CD14-positive monocyte (primary cell): ENCODE measurements at regions not wholly inside any gene's neighbourhood (a gene's known extent, or its start where the extent isn't known, plus 50 kb on each side); places are given as distances from the start of the nearest gene placed in this dataset.

Experiments used
- DNase-seq, 3 donors: peaks; one replicate each; pipeline ENCODE4 v3.0.0-alpha.2; 2011 to 2022
- H2AFZ ChIP-seq: 2 replicates; pipeline ENCODE4 v1.6.0; 2012; ENCODE audit warnings: mild to moderate bottlenecking, low read depth, low read length, inconsistent platforms; ENCODE audit not compliant: insufficient read depth, poor library complexity, severe bottlenecking
- H3K27ac ChIP-seq, 2 donors: 1 replicate in 1 of 2; 2 replicates in 1 of 2; pipeline ENCODE4 v1.5.1; 2012 to 2013; ENCODE audit warnings: low read length in 2 of 2, control low read depth in 1 of 2, inconsistent platforms in 1 of 2, low read depth in 1 of 2, mild to moderate bottlenecking in 1 of 2
- H3K27me3 ChIP-seq, 2 donors: one replicate each; pipeline versions ENCODE4 v1.6.0 to v1.6.1; 2011 to 2013; ENCODE audit warnings: low read length in 2 of 2; ENCODE audit not compliant: control insufficient read depth in 2 of 2, insufficient read depth in 2 of 2
- H3K36me3 ChIP-seq, 2 donors: replicated peaks in 1 of 2; 1 replicate in 1 of 2; 2 replicates in 1 of 2; pipeline versions ENCODE4 v1.5.1 to v1.6.1; 2012 to 2013; ENCODE audit warnings: low read length in 2 of 2, control low read depth in 1 of 2, inconsistent platforms in 1 of 2, mild to moderate bottlenecking in 1 of 2; ENCODE audit not compliant: insufficient read depth in 2 of 2, control insufficient read depth in 1 of 2
- H3K4me1 ChIP-seq, 2 donors: 1 replicate in 1 of 2; 2 replicates in 1 of 2; pipeline versions ENCODE4 v1.5.1 to v1.6.1; 2012 to 2013; ENCODE audit warnings: low read length in 2 of 2, control low read depth in 1 of 2, inconsistent platforms in 1 of 2, mild to moderate bottlenecking in 1 of 2, moderate library complexity in 1 of 2; ENCODE audit not compliant: insufficient read depth in 2 of 2, control insufficient read depth in 1 of 2
- H3K4me2 ChIP-seq: replicated peaks from 2 replicates; pipeline ENCODE3; 2012; ENCODE audit warnings: low read length, moderate library complexity, mild to moderate bottlenecking; ENCODE audit not compliant: poor library complexity, severe bottlenecking; ENCODE audit errors: extremely low read depth
- H3K4me3 ChIP-seq, 3 experiments: fragments of 200-600 bp in 1 of 3; sonication (generic) in 1 of 3; replicated peaks in 1 of 3; 1 replicate in 2 of 3; 2 replicates in 1 of 3; pipeline ENCODE4 v1.5.1; 2011 to 2013; ENCODE audit warnings: low read length in 3 of 3, mild to moderate bottlenecking in 3 of 3, control low read depth in 2 of 3, low read depth in 2 of 3, inconsistent platforms in 1 of 3, moderate library complexity in 1 of 3
- H3K79me2 ChIP-seq: 2 replicates; pipeline ENCODE4 v1.6.0; 2012; ENCODE audit warnings: mild to moderate bottlenecking, control low read depth, inconsistent platforms, low read length, moderate library complexity; ENCODE audit not compliant: insufficient read depth
- H3K9ac ChIP-seq: 2 replicates; pipeline ENCODE4 v1.6.0; 2017; ENCODE audit warnings: low read length, mild to moderate bottlenecking; ENCODE audit not compliant: insufficient read depth, poor library complexity, severe bottlenecking
- H3K9me3 ChIP-seq, 2 donors: replicated peaks in 1 of 2; 1 replicate in 1 of 2; 2 replicates in 1 of 2; pipeline versions ENCODE4 v1.5.1 to v1.6.1; 2012 to 2013; ENCODE audit warnings: low read length in 2 of 2, control low read depth in 1 of 2; ENCODE audit not compliant: control insufficient read depth in 1 of 2, insufficient read depth in 1 of 2
- H4K20me1 ChIP-seq: 2 replicates; pipeline ENCODE4 v1.6.0; 2012; ENCODE audit warnings: mild to moderate bottlenecking, low read length, control low read depth, moderate library complexity; ENCODE audit not compliant: insufficient read depth
- H3K27ac Mint-ChIP-seq, 7 donors: one replicate each; pipeline ENCODE4 v1.8.0; 2020; ENCODE audit warnings: mild to moderate bottlenecking in 7 of 7, mixed read lengths in 7 of 7, moderate library complexity in 6 of 7, inconsistent platforms in 2 of 7
- H3K27me3 Mint-ChIP-seq, 3 donors: one replicate each; pipeline ENCODE4 v1.8.0; 2021 to 2022; ENCODE audit warnings: low read depth in 3 of 3, mild to moderate bottlenecking in 3 of 3, mixed read lengths in 3 of 3, moderate library complexity in 3 of 3, inconsistent platforms in 1 of 3
- H3K36me3 Mint-ChIP-seq, 2 donors: one replicate each; pipeline ENCODE4 v1.8.0; 2020; ENCODE audit warnings: mixed read lengths in 2 of 2, inconsistent platforms in 1 of 2, mild to moderate bottlenecking in 1 of 2
- H3K4me1 Mint-ChIP-seq: one replicate; pipeline ENCODE4 v1.8.0; 2020; ENCODE audit warnings: mild to moderate bottlenecking, mixed read lengths
- H3K4me3 Mint-ChIP-seq, 2 donors: one replicate each; pipeline ENCODE4 v1.8.0; 2020; ENCODE audit warnings: mild to moderate bottlenecking in 2 of 2, mixed read lengths in 2 of 2, moderate library complexity in 1 of 2
- H3K9me3 Mint-ChIP-seq, 7 donors: one replicate each; pipeline ENCODE4 v1.8.0; 2020 to 2022; ENCODE audit warnings: mixed read lengths in 7 of 7, mild to moderate bottlenecking in 6 of 7, moderate library complexity in 6 of 7, inconsistent platforms in 2 of 7
- WGBS: methylation state at CpG from one replicate; pipeline ENCODE4 v1.1.5; 2013; ENCODE audit warnings: missing lambda C conversion rate; ENCODE audit not compliant: insufficient coverage; 5-methylcytosine and 5-hydroxymethylcytosine counted together
- intact Hi-C, 2 donors: fragments of 100-400 bp; cut with micrococcal nuclease; formaldehyde crosslinking; loops; one replicate each; pipeline versions ENCODE4 v1.15.0 to v1.15.1; 2023
- TF ChIP-seq, protein P1 (sequence below): fragments of 200-600 bp; IDR thresholded peaks from one replicate; pipeline ENCODE4 v1.8.0; 2022; ENCODE audit warnings: antibody characterized with exemption, mild to moderate bottlenecking

DNA sequence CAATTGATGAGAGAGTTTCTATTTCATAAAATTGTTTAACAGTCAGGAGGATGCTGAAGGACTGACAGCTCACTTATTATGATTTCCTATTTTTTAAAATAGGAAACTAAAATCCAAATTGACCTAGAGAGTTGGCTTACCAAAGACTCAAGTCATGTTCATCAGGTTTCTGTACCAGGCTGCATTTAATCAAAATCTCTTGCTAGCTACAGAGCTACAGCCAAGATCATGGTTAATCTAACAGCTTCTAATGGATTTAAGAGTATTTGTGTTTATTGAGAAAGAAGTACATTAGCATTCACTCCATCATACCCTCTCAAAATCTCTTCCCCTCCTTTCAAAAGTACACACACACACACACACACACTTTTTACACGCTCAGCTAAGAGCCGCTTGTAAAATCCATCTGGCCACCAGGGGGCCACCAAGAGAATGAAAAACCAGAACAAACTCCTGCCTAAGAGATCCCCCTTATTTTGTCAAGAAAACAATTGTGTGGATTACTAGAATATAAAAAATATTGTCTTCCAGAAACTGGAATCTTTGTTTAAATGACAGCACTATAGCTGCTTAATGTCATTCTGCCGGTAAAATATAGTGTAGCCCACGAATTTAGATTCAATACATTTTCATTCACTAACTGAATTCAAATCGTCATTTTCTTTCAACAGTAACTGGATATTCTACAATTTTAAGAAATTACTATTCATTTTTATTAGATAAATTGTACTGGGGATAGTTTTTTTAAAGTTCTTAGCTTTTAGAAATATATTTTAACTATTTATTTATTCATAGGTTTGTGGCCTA is 334.0 kb downstream of the BTG1 start:
- H3K36me3 ChIP-seq: no peaks in the 10 kb centered on the region
- intact Hi-C loops: no loop called here
- Mint-ChIP-seq H3K27me3 (peaks cover 0 to 3% (median 2%) of the 10 kb centered on the region in 3 donors), H3K4me3 (no peak overlapping the region), H3K9me3 (peaks cover 2 to 14% (median 7%) of the 10 kb centered on the region in 7 donors), H3K27ac (no peak overlapping the region), H3K4me1 (peaks cover 2% of the 10 kb centered on the region), H3K36me3 (no peaks in the 10 kb centered on the region)
- no peaks in the 10 kb centered on the region for H3K4me1 ChIP-seq
- no peaks in the 10 kb centered on the region for H3K79me2 ChIP-seq
- no peak overlapping the region for H3K4me3 ChIP-seq
- no peaks in the 10 kb centered on the region for H3K27me3 ChIP-seq
- no peaks in the 10 kb centered on the region for H4K20me1 ChIP-seq
- no peaks in the 10 kb centered on the region for H3K9me3 ChIP-seq
- peak; percentile 42 to 55 (median 50) for DNase-seq
- no peak overlapping the region for H2AFZ ChIP-seq
- TF ChIP-seq, protein P1, sequence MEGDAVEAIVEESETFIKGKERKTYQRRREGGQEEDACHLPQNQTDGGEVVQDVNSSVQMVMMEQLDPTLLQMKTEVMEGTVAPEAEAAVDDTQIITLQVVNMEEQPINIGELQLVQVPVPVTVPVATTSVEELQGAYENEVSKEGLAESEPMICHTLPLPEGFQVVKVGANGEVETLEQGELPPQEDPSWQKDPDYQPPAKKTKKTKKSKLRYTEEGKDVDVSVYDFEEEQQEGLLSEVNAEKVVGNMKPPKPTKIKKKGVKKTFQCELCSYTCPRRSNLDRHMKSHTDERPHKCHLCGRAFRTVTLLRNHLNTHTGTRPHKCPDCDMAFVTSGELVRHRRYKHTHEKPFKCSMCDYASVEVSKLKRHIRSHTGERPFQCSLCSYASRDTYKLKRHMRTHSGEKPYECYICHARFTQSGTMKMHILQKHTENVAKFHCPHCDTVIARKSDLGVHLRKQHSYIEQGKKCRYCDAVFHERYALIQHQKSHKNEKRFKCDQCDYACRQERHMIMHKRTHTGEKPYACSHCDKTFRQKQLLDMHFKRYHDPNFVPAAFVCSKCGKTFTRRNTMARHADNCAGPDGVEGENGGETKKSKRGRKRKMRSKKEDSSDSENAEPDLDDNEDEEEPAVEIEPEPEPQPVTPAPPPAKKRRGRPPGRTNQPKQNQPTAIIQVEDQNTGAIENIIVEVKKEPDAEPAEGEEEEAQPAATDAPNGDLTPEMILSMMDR: peak; percentile 92
- H3K4me2 ChIP-seq: no peak overlapping the region
- no peak overlapping the region for H3K9ac ChIP-seq
- no peak overlapping the region for H3K27ac ChIP-seq
- no CpG with 5 or more reads among the region's 5 CpGs for WGBS

DNA sequence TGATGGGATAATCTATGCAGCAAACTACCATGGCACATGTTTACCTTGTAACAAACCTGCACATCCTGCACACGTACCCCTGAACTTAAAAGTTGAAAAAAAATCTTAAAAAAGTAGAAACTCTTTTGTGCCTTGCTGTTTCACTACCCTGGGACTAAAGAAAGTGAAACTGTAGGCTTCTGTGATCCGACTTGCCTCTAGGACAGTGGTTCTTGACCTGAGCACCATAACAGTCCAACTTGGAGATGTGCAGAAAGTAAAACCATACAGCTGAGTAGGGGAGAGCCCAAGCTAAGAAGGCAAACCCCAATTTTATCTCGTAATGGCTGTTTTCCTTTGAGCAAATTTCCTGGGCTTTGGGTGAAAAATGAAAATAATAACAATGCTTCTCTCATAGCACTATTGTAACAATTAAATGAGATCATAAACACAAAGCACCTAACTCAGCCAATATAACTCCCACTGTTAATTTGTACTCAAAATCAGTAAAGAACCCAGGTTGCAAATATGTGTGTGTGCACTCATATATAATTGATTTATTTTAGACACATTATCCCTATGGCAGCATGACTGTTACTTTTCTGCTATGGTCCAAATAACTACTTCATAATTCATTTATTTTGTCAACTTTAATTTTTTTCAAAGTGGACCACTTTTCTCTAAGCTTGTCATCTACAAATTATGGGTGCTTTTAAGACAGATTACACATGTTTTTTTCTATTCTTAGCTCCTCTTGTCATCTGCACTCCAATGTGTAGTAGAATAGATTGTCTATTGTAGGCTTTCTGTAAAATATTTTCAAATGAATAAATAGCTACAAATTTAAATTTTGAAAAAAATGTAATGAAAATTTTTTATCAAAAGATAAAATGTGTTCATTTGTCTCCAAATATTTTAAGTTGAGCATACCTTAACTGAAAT is 334.9 kb downstream of the BTG1 start:
- intact Hi-C loops: no loop called here
- no peaks in the 10 kb centered on the region for H3K27me3 ChIP-seq
- no peaks in the 10 kb centered on the region for H3K9me3 ChIP-seq
- H3K36me3 ChIP-seq: no peaks in the 10 kb centered on the region
- no peaks in the 10 kb centered on the region for H4K20me1 ChIP-seq
- no peak overlapping the region for H3K4me3 ChIP-seq
- no peak overlapping the region for H3K27ac Mint-ChIP-seq
- TF ChIP-seq, protein P1: no peak
- no peak overlapping the region for H3K27ac ChIP-seq
- no peaks in the 10 kb centered on the region for H3K36me3 Mint-ChIP-seq
- peaks cover 0 to 3% (median 2%) of the 10 kb centered on the region in 3 donors for H3K27me3 Mint-ChIP-seq
- H3K79me2 ChIP-seq: no peaks in the 10 kb centered on the region
- no peak for DNase-seq
- H3K9me3 Mint-ChIP-seq: peaks cover 8 to 22% (median 15%) of the 10 kb centered on the region in 7 donors
- no peak overlapping the region for H3K4me2 ChIP-seq
- H3K9ac ChIP-seq: no peak overlapping the region
- 57% methylated on average over 1 of the region's 3 CpGs for WGBS
- no peak overlapping the region for H2AFZ ChIP-seq
- no peak overlapping the region for H3K4me3 Mint-ChIP-seq
- no peaks in the 10 kb centered on the region for H3K4me1 ChIP-seq
- peaks cover 2% of the 10 kb centered on the region for H3K4me1 Mint-ChIP-seq
